ENCODE measurements at regions not wholly inside any gene's neighbourhood (a gene's known extent, or its start where the extent isn't known, plus 50 kb on each side); places are given as distances from the start of the nearest gene placed in this dataset.
A peak's percentile ranks its signal among the peaks of the same experiment; 100 is the strongest.
"Not testable (repeated sequence)": the region's sequence is repeated elsewhere in the genome, so short reads cannot be mapped to it uniquely, and the experiment has no call there.

DNA sequence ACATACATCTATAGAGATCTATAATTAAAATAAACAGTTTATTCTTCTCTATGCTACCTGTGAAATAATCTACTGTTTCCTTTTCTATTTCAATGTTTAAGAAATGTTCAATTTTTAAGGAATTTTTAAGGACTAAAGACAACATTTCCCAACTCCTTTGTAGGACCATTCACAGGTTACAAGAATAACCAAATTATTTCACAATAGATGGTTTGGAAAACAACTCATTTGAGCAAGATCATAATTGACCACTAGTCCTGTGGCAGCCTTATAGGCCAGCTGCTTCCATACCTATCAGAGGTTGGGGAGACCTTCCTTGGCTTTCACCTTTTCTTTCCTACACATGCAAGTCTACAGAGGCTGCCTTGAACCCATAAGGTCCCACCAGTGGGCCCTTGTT lies 193.7 kb downstream of the TTC39B start:
- no peak for DNase-seq

DNA sequence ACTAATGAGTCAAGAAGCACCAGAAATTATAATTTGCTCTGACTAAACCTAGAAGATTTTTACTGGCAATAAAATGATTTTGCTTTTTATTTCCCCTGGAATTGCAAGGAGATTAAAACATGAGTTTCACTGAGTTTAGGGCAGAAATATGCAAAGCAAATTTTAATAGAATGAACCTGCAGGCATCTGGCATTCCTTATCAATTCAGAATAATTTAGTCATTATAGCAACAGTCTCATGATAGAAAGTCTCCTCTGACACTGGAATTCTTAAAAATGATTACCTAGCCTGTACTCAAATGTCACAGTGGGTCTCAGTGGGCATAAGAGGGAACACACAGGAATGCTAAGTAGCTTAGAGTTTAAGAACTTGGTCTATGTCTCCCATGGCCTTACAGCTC lies 195.9 kb downstream of the TTC39B start:
- DNase-seq: no peak

DNA sequence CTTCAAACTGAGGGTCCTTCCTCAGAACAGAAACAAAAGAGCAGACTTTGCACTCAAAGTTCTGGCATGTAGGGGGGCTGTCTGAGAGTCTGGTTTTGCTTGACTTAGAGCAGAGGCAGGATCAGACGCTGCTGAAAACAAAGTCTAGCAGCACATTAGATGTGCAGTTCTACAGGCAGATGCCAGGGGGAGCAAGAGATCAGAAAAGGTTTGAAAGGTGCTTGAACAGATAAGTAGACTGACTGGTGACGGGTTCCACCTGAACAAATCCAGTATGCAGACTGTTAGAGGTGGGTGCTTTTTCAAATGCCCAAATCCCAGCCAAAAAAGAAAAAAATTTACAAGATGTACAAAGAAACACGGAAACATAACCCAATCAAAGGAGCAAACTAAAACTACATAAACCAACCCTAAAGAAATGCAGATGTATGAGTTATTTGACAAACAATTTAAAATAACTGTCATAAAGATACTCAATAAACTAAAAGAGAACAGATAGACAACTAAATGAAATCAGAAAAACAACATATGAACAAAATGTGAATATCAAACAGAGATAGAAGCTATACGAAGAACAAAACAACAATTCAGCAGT lies 194.7 kb upstream of the FREM1 start:
- peak; percentile 41 for DNase-seq

DNA sequence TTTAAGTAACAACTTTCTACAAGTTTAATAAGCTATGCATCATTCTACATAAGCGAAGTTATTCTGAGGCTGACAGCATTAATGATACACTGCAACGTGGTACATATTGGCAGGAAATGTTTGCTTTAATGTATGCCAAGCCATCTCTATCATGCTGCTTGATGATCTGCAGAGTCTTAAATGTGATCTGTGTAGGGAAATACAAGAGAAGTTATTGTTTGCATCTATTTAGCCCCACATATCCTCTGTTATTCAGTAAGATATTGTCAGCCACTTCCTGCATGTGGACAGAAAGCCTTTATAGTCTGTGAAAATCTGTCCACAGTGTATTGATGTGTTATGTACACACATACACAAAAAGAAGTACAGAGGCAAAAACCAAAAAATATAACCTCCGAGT lies 193.1 kb upstream of the FREM1 start:
- no peak for DNase-seq

DNA sequence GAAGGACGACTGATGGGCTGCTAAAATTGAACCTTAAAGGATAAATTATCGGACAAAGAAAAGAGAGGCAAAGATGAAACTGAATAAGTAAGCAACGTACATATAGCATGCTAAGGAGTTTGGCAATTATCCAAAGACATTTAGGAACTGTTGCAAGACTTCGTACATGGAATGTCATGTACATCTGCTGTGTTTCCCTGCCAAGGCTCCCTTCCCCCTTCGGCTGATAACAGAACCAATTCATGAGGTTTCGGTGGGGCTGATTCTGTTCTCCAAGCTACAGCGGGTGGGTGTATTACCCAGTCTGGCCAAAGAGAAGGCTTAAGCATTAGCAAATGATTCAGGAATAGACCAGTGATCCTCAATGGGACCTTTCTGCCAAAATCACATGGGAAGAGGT lies 190.9 kb upstream of the FREM1 start:
- no peak for DNase-seq

DNA sequence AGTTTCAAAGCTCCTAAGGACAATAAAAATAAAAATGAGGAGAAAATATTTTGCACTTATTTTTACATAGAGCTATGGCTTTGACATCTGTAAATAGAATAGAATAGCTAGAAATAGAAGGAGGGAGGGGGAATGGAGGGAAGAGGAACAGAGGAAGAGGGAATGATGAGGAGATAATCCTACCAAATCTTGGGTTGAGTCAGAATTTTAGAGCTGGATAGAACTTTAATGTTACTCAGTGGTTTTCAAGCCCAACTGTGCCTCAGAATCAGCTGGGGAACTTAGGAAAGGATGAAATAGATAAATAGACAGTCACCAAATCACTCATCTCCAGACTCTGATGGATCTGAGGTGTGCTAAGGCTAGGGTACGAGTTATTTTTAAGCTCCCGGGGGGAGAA lies 190.3 kb upstream of the FREM1 start:
- DNase-seq: no peak

DNA sequence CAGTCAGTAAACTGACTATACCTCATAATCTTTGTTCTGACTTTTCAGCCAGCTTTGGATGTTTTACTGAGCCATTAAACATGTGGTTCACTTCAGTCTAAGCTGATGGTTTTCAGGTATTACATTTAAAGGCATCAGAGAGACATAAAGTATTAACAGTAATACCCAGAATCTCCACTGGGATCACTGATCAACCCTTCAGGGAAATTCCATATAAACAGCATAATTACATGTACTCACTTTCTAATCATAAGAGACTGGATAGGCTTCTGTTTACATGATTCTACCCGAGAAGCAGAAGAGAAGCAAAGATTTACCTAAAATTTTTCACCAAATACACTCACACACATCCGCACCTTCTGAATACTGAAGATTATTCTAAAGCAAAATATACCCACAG lies 186.7 kb upstream of the FREM1 start:
- no peak for DNase-seq

DNA sequence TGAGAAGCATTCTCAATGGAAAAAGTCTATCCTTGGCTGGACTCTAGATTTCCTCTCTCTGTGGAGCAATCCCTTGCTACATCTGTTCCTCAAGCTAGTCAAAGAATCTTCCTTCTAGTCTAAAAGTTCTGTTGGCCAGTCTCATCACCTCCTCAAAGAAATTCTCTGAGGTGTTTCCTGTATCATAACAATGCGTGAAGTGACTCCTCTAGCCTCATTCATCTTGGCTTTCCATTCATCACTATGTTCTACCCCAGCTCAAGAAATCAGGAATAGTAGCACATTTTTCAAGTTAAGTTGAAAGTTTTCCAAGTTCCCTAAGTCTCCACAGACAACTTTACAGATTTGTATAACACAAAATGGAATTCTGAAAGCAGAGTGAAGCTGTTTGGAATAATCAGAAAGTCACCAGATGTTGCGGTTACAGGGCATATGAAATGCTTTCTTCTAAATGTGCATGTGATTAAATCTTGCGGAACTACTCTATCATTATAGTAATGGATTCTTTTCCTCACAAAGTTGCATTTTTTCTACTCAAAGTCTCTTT lies 176.6 kb upstream of the FREM1 start:
- DNase-seq: no peak

DNA sequence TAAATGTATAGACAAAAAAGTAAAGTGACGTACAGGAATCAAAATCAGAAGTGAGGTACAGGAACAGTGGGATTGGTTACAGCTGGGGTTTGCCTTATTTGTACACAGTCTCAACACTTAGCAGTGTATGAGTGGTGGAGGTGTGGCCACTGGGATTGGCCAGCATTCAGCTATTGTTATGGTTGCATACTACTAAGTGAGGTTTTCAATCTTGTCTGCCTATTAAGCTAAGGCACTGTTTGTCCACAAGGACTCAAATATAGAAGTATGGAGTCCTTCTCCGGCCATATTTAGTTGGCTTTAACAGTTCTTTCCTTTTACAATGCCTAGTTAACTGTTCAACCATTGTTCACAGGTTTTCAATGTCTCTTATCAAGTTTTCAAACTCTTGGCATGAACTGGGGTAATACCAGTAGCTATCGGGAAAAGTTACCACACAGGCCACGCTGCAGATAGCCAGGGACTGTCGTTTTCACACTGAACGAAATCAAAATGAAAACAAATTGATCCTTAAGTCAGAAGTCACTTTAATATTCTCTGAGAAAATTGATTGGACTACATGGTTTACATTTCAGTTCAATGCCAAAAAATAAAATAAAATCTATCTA lies 176.0 kb upstream of the FREM1 start:
- DNase-seq: no peak

DNA sequence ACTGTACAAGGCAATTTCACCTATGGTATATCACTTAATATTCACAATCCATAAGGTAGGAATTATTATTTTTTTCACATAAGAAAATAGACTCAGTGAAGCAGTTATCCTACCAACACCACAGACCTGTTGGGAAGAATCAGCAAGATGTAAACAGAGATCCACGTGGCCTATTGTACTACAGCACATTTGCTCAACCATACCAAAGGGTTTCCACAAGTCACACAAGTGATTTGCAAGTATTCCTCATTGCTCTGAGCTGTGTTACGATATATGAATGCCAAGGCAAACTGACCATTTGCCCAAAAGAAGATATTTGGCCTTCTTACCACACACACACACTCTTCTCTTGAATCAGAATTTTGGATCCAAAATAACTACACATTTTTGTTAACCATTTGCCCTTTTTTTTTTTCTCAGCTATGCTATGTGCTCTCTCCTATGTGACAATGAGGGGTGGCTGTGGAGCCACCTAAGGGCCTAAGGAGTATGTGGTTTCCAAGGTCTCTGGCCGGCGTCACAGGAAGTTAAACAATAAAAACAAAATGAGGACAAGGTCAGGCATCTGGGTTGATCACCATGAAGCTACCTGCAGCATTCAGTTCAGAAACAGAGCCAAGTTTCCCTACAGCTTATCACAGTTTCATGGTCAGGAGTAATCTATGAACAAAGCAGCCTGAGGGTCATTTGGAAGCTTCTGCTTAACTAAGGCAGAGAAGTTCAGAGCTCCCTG lies 171.0 kb upstream of the FREM1 start:
- no peak for DNase-seq

DNA sequence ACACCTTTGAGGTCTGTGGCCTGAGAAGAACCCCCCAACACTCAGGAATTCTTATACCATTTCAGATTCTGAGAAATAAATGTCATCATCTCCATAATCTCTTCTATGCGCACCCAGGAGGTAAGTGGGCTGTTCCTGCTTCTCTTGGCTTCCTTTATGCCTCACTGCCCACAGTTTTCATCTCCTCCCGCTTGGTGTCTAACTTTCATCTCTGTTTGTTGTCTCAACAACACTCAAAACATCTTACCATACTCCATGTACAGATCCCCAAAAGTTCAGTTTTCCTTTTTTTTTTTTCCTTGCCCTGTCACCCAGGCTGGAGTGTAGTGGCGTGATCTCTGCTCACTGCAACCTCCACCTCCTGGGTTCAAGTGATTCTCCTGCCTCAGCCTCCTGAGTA lies 170.2 kb upstream of the FREM1 start:
- no peak for DNase-seq

DNA sequence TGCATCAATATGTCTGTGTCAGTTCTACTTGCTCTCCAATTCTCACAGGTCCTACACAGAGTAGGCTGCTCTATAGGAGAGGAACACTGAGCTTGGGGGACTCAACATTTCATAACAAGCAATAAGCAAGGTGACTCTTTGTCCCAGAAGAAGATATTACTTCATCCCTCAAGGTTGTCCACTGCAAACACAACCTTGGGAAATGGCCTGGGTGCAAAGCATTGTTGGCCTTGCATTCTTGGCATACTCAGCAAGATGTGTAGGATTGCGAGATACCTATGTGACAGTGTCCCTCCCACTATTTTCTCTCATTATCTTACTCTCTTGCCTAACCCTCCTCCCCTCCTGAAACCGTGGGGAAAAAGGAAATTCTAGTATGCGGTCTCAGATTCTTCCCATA lies 169.8 kb upstream of the FREM1 start:
- no peak for DNase-seq

DNA sequence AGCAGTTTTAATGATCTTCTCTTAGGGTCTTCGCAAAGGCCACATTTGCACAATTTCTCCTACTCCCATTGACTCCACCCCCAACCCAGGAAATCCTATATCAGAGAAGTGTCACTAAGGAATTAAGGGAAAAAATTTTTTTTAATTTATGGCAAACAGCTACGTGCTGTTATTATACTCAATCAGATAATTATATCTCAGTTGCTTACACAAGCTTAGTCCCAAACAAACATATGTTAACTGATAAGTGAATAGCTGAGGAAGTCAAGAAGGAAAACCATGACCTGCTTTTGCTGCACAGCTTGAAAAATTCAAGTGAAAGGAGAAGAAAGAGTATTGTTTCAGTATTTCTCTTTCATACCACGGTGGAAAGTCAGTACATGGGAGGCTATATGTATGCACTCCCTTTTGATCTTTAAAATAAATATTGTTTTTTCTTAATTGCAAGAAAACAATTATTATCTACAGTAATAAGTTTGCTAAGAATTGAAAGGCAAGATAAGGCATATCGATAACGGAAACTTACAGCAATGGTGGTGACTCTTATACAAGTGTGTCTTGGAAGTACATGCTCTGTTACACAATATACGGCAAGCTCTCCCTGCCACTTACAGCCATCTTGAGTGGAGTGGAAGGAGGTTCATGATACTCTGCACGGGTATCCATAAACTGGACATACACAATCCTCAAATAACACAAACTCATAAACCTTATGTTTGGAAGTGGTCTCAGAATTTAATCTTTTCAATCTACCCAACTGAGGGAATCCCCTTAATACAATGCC lies 167.9 kb upstream of the FREM1 start:
- no peak for DNase-seq

DNA sequence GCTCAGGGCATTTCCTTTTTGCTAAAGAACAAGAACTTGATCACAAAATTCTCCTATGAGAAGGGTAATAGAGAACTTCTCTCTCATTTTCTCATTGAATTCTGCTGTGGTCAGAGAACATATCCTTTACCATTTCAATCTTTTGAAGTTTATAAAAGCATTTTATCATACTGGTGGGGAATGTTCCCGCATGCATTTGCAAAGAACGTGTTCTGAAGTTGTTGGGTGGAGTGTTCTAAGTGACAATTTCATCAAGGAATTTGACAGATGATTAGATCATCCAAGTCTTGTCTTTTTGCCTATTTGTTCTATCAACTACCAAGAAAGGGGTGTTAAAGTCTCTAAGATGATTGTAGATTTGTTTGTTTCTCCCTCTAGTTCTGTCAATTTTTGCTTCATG lies 163.4 kb upstream of the FREM1 start:
- no peak for DNase-seq

DNA sequence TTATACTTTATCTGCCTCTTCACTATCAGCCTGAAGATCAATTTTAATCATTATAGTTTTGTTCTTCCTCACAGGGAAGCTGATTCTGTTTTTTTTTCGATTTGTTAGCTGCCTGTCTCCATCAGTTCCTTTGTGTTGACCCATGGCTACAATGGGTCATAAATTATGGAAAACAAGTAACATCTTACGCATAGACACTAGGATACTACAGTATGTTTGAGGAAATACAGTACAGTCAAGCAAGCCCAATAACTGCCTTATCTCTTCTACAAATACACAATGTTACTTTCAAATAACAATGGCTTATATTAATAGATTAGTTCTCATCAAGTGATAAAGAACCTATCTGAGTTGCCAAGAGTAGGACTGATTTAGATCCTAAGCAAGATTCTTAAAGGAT lies 160.5 kb upstream of the FREM1 start:
- DNase-seq: no peak

DNA sequence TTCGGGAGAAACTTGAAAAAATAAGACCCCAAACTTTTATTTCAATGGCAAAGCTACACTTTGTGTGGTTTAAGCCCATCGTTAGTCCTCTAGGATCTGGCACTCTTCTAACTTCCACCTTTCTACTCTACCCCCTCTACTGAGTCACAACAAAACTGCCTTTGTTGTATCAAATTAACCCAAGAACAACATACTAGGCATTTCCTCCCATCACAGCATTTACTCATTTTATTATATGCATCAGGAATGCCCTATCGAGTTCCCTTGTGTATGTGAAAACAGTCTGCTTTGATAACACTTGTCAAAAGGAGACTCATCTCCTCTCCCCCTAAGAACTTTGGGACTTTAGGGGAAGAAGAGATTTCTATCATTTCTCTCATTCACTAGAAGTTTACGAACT lies 158.9 kb upstream of the FREM1 start:
- no peak for DNase-seq

DNA sequence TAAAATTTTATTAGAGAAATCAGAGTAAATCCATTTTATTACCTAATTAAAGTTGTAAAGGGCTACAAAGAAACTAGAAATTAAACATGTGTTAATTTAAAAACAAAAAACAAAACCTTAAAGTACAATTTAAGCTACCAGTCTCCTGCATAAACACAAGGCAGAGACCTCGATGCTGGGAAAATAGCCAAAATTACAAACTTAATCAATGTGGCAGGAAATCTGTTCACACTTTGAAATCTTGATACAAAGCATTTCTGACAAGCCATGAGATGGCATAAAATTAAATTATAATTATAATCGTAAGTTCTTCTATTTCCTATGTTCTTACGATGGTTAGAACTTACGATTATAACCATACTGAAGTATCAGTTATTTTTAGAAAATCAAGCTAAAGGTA lies 158.0 kb upstream of the FREM1 start:
- DNase-seq: no peak

DNA sequence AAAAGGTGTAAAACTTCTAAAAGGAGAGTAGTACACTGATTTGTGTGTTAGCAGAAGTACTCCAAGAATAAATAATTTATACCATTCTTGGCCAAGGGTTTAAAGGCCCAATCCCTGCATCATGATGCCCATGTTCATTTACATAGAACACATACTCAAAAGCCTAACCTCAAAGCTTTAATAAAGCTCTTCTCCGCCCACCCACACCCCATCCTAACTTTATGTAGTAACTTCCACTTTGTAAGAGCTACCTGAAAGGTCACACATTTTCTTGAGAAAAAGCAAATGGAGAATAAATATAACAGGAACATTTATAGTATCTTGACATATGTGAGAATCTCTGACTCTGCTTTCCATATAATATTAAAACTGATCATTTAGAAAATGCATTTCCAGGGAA lies 148.8 kb upstream of the FREM1 start:
- no peak for DNase-seq

DNA sequence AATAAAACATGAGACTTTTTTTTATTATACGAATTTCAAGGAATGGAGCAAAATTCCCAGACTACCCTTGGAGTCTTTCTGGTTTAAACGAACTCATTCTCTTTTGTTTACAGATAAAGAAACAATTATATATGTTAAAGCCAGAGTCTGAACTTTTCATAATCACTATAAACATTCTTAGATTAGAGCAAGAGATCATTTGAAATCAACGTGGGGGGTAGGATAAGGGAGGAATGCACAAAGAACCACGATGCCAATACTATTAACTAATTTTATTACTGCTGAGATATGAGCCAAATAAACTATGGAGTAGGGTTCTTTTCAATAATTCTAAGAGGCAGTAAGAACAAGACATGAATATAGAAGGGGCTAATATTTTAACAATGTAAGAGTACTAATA lies 148.0 kb upstream of the FREM1 start:
- DNase-seq: no peak

DNA sequence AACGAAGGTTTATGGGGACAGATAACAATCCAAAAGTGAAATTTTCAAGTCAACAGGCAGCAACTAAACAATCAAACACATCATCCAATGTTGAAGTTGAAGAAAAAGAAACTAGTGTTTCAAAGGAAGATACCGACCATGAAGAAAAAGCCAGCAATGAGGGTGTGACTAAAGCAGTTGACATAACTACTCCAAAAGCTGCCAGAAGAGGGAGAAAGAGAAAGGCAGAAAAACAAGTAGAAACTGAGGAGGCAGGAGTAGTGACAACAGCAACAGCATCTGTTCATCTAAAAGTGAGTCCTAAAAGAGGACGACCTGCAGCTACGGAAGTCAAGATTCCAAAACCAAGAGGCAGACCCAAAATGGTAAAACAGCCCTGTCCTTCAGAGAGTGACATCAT lies 145.1 kb upstream of the FREM1 start:
- not testable (repeated sequence) for DNase-seq

DNA sequence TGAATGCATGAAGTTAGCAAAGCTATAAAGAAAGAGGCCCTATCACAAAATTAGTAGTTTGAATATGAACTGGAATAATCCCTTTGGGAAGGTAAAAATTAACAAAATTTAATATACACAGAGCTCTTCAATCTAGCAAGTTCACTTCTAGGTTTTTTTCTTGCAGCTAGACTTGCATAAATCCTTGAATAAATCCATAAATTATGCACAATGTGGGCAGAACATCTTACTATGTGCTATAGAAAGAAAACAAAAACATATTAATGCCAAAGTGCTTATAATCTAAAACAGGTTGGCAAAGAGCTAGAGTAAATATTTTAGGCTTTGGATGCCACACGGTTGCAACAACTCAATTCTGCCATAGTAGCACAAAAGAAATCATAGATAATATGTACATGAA lies 138.5 kb upstream of the FREM1 start:
- no peak for DNase-seq

DNA sequence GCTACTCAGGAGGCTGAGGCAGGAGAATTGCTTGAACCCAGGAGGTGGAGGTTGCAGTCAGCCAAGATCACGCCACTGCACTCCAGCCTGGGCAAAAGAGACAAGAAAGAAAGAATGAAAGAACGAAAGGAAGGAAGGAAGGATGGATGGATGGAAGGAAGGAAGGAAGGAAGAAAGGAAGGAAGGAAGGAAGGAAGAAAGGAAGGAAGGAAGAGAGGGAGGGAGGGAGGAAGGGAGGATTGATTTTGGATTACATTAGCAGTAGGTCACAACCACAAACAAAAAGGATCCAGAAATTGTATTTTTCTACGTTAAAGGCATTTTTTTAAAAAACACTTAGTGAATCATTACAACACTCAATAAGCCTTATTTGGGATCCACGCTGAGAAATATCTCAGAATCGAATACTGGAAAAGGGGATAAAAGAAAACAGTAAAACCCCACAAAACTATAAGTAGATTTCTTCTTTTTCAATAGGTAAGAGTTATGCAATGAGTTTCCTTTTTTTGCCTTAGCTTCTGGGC lies 136.9 kb upstream of the FREM1 start:
- no peak for DNase-seq

DNA sequence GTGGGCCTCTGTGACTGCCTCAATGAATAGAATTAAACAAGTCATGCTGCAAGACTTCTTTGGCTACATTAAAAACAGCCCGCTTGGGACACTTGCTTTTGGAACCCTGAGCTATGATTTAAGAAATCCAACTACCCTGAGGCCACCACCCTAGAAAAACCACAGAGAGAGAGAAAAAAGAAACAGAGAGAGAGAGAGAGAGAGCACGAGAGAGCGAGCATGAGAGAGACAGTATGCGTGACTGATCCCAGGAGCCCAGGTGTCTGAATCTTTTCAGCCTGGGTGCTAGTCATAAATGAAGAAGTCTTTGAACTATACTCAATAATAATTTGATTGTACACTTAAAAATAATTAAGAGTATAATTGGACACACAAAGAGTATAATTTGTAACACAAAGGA lies 123.1 kb upstream of the FREM1 start:
- no peak for DNase-seq
